ENCODE measurements at regions not wholly inside any gene's neighbourhood (a gene's known extent, or its start where the extent isn't known, plus 50 kb on each side); places are given as distances from the start of the nearest gene placed in this dataset.

GRCh38 chr3:70658513-70659310, 346.3 kb upstream of the MDFIC2 start:
- TF ChIP-seq EMX1 (CRISPR knock-in tag; IDR thresholded peaks at IDR 0.05), result no peak
- no peak for TF ChIP-seq PRRX2 (CRISPR knock-in tag; IDR thresholded peaks at IDR 0.05)
- TF ChIP-seq NFATC4 (CRISPR knock-in tag; IDR thresholded peaks at IDR 0.05), result no peak
- TF ChIP-seq ATF2 (CRISPR knock-in tag; IDR thresholded peaks at IDR 0.05; ENCODE audit: borderline replicate concordance, low read depth), result no peak
- no peak for TF ChIP-seq E2F5 (CRISPR knock-in tag; IDR thresholded peaks at IDR 0.05)
- TF ChIP-seq CBFB (CRISPR knock-in tag; IDR thresholded peaks at IDR 0.05; ENCODE audit: low read depth), result no peak
- TF ChIP-seq MYBL2 (CRISPR knock-in tag; IDR thresholded peaks at IDR 0.05), result no peak
- no peak for TF ChIP-seq TP53 (CRISPR knock-in tag; IDR thresholded peaks at IDR 0.05)
- TF ChIP-seq E2F4 (CRISPR knock-in tag; IDR thresholded peaks at IDR 0.05; ENCODE audit: borderline replicate concordance, low read depth), result no peak
- TF ChIP-seq OVOL2 (CRISPR knock-in tag; IDR thresholded peaks at IDR 0.05; ENCODE audit: borderline replicate concordance), result no peak
- no peak for TF ChIP-seq CREM (CRISPR knock-in tag; IDR thresholded peaks at IDR 0.05)
- TF ChIP-seq ZNF512 (CRISPR knock-in tag; IDR thresholded peaks at IDR 0.05; ENCODE audit: borderline replicate concordance), result no peak
- no peak for TF ChIP-seq ATF1 (CRISPR knock-in tag; IDR thresholded peaks at IDR 0.05)
- TF ChIP-seq NR1H2 (CRISPR knock-in tag; IDR thresholded peaks at IDR 0.05), result no peak
- TF ChIP-seq MAX (CRISPR knock-in tag; IDR thresholded peaks at IDR 0.05), result no peak
- POLR2A ChIA-PET, result no interaction called here
- H3K9me3 Mint-ChIP-seq, result peaks cover 13% of the 10 kb centered on the region
- ATAC-seq (no peak), DNase-seq (ENCODE audit: low spot score) (no peak)
- 0 out of 2 replicates have a peak, but pooled peaks cover 2% of the 10 kb centered on the region for H3K36me3 Mint-ChIP-seq
- peaks cover 12% of the 10 kb centered on the region; the same call in 1 of the 2 replicates for H3K4me1 Mint-ChIP-seq
- CTCF ChIA-PET, result no interaction called here
- peaks cover 3% of the 10 kb centered on the region; the same call in 1 of the 2 replicates for H3K27me3 Mint-ChIP-seq (ENCODE audit: low read depth)
- H3K27ac Mint-ChIP-seq, result no peak overlapping the region
- no peak overlapping the region for H3K4me3 Mint-ChIP-seq

- POLR2A ChIA-PET, result no interaction called here
- Mint-ChIP-seq H3K27ac (no peak overlapping the region), H3K9me3 (peaks cover 13% of the 10 kb centered on the region), H3K27me3 (ENCODE audit: low read depth) (peaks cover 3% of the 10 kb centered on the region; the same call in 1 of the 2 replicates), H3K4me1 (peaks cover 12% of the 10 kb centered on the region; the same call in 1 of the 2 replicates), H3K36me3 (0 out of 2 replicates have a peak, but pooled peaks cover 2% of the 10 kb centered on the region), H3K4me3 (no peak overlapping the region)
- CTCF ChIA-PET, result no interaction called here
- ATAC-seq, result no peak
- no peak for DNase-seq (ENCODE audit: low spot score)
- TF ChIP-seq ATF1 (CRISPR knock-in tag; IDR thresholded peaks at IDR 0.05) (no peak), SMAD4 (CRISPR knock-in tag; IDR thresholded peaks at IDR 0.05) (no peak), PRRX2 (CRISPR knock-in tag; IDR thresholded peaks at IDR 0.05) (no peak), NR1H2 (CRISPR knock-in tag; IDR thresholded peaks at IDR 0.05) (no peak), ATF6 (CRISPR knock-in tag; IDR thresholded peaks at IDR 0.05) (no peak), PREB (CRISPR knock-in tag; IDR thresholded peaks at IDR 0.05; ENCODE audit: borderline replicate concordance) (no peak), ZNF263 (CRISPR knock-in tag; IDR thresholded peaks at IDR 0.05; ENCODE audit: low read depth) (no peak), ESRRA (CRISPR knock-in tag; IDR thresholded peaks at IDR 0.05; ENCODE audit: borderline replicate concordance) (no peak), CTCF (IDR thresholded peaks at IDR 0.05) (no peak), JUN (CRISPR knock-in tag; IDR thresholded peaks at IDR 0.05) (no peak), JAZF1 (CRISPR knock-in tag; IDR thresholded peaks at IDR 0.05) (no peak), CREB1 (CRISPR knock-in tag; IDR thresholded peaks at IDR 0.05) (no peak)
Measured at GRCh38 chr3:70657454-70657853, 345.0 kb upstream of the MDFIC2 start.

Measured in WTC11 (cell line).